ENCODE measurements at regions not wholly inside any gene's neighbourhood (a gene's known extent, or its start where the extent isn't known, plus 50 kb on each side); places are given as distances from the start of the nearest gene placed in this dataset.

- DNase-seq (ENCODE audit: low read depth), result no peak
These were observed 123.7 kb upstream of the CCL2 start for GRCh38 chr17:34131386-34131785.

- DNase-seq (ENCODE audit: low read depth), result no peak
These were observed 121.7 kb upstream of the CCL2 start for GRCh38 chr17:34133350-34133749.

- DNase-seq (ENCODE audit: low read depth), result no peak
These were observed 119.2 kb upstream of the CCL2 start for GRCh38 chr17:34135841-34136240.

- no peak for DNase-seq (ENCODE audit: low read depth)
These were observed 115.1 kb upstream of the CCL2 start for GRCh38 chr17:34140006-34140405.

- no peak for DNase-seq (ENCODE audit: low read depth)
These were observed 113.5 kb upstream of the CCL2 start for GRCh38 chr17:34141590-34141989.

- DNase-seq (ENCODE audit: low read depth), result no peak
These were observed 111.7 kb upstream of the CCL2 start for GRCh38 chr17:34143430-34143829.

GRCh38 chr17:34146440-34147043 is 108.5 kb upstream of the CCL2 start:
- no peak for DNase-seq (ENCODE audit: low read depth)

- no peak for DNase-seq (ENCODE audit: low read depth)
These were observed 104.0 kb upstream of the CCL2 start for GRCh38 chr17:34151102-34151501.

- no peak for DNase-seq (ENCODE audit: low read depth)
These were observed 101.1 kb upstream of the CCL2 start for GRCh38 chr17:34153991-34154390.

GRCh38 chr17:34154961-34155730 is 99.9 kb upstream of the CCL2 start:
- DNase-seq (ENCODE audit: low read depth), result no peak

- no peak for DNase-seq (ENCODE audit: low read depth)
These were observed 99.1 kb upstream of the CCL2 start for GRCh38 chr17:34155947-34156346.

GRCh38 chr17:34156401-34156740 is 98.7 kb upstream of the CCL2 start:
- DNase-seq (ENCODE audit: low read depth), result no peak

- no peak for DNase-seq (ENCODE audit: low read depth)
These were observed 98.1 kb upstream of the CCL2 start for GRCh38 chr17:34156741-34157589.

GRCh38 chr17:34161690-34162089 is 93.4 kb upstream of the CCL2 start:
- no peak for DNase-seq (ENCODE audit: low read depth)

GRCh38 chr17:34163123-34163522 is 92.0 kb upstream of the CCL2 start:
- no peak for DNase-seq (ENCODE audit: low read depth)

GRCh38 chr17:34163646-34164045 is 91.4 kb upstream of the CCL2 start:
- DNase-seq (ENCODE audit: low read depth), result no peak

- DNase-seq (ENCODE audit: low read depth), result no peak
These were observed 90.2 kb upstream of the CCL2 start for GRCh38 chr17:34164837-34165236.

GRCh38 chr17:34166352-34166751 is 88.7 kb upstream of the CCL2 start:
- DNase-seq (ENCODE audit: low read depth), result no peak

- no peak for DNase-seq (ENCODE audit: low read depth)
These were observed 87.7 kb upstream of the CCL2 start for GRCh38 chr17:34167354-34167753.

- DNase-seq (ENCODE audit: low read depth), result no peak
These were observed 86.1 kb upstream of the CCL2 start for GRCh38 chr17:34168989-34169388.

GRCh38 chr17:34169496-34169895 is 85.6 kb upstream of the CCL2 start:
- no peak for DNase-seq (ENCODE audit: low read depth)

- peak; percentile 10 for DNase-seq (ENCODE audit: low read depth)
These were observed 83.8 kb upstream of the CCL2 start for GRCh38 chr17:34171245-34171818.
